HG02943 (cell line): ENCODE measurements at regions not wholly inside any gene's neighbourhood (a gene's known extent, or its start where the extent isn't known, plus 50 kb on each side); places are given as distances from the start of the nearest gene placed in this dataset.
"Not testable (repeated sequence)": the region's sequence is repeated elsewhere in the genome, so short reads cannot be mapped to it uniquely, and the experiment has no call there.

ENCODE experiments used
- ATAC-seq: cut with Tn5 transposase; IDR thresholded peaks from one replicate; pipeline ENCODE4 v1.9.1; 2021; ENCODE audit warnings: mild to moderate bottlenecking, low read depth, moderate library complexity; ENCODE audit not compliant: unreplicated experiment

- ATAC-seq, result no peak
Observed at GRCh38 chr1:195721210-195721971, 886.8 kb downstream of the KCNT2 start.

GRCh38 chr1:195717651-195718050 lies 890.6 kb downstream of the KCNT2 start:
- ATAC-seq, result no peak

GRCh38 chr1:195715652-195716051 lies 892.6 kb downstream of the KCNT2 start:
- ATAC-seq, result no peak

- no peak for ATAC-seq
Observed at GRCh38 chr1:195714248-195714647, 894.0 kb downstream of the KCNT2 start.

GRCh38 chr1:195709821-195710220 lies 898.4 kb downstream of the KCNT2 start:
- no peak for ATAC-seq

GRCh38 chr1:195704028-195704427 lies 904.2 kb downstream of the KCNT2 start:
- ATAC-seq, result no peak

- no peak for ATAC-seq
Observed at GRCh38 chr1:195701149-195701548, 907.1 kb downstream of the KCNT2 start.

GRCh38 chr1:195697130-195697529 lies 911.1 kb downstream of the KCNT2 start:
- ATAC-seq, result peak; percentile 97

- no peak for ATAC-seq
Observed at GRCh38 chr1:195686764-195687163, 921.5 kb downstream of the KCNT2 start.

- ATAC-seq, result no peak
Observed at GRCh38 chr1:195664628-195665027, 943.6 kb downstream of the KCNT2 start.

GRCh38 chr1:195663549-195664280 lies 944.5 kb downstream of the KCNT2 start:
- no peak for ATAC-seq

GRCh38 chr1:195656780-195657179 lies 951.5 kb downstream of the KCNT2 start:
- ATAC-seq, result no peak

- ATAC-seq, result not testable (repeated sequence)
Observed at GRCh38 chr1:195648875-195649274, 959.4 kb downstream of the KCNT2 start.

GRCh38 chr1:195637539-195637938 lies 970.7 kb downstream of the KCNT2 start:
- no peak for ATAC-seq

GRCh38 chr1:195618287-195618686 lies 990.0 kb downstream of the KCNT2 start:
- no peak for ATAC-seq

- ATAC-seq, result no peak
Observed at GRCh38 chr1:195617106-195617505, 991.1 kb downstream of the KCNT2 start.

- ATAC-seq, result no peak
Observed at GRCh38 chr1:195608883-195609282, 999.4 kb downstream of the KCNT2 start.

GRCh38 chr1:195606483-195606882 lies 1001.8 kb downstream of the KCNT2 start:
- no peak for ATAC-seq

GRCh38 chr1:195604287-195604686 lies 1004.0 kb downstream of the KCNT2 start:
- no peak for ATAC-seq

- ATAC-seq, result no peak
Observed at GRCh38 chr1:195597891-195598290, 1010.3 kb downstream of the KCNT2 start.

GRCh38 chr1:195594773-195595172 lies 1013.5 kb downstream of the KCNT2 start:
- no peak for ATAC-seq

- ATAC-seq, result no peak
Observed at GRCh38 chr1:195594322-195594721, 1013.9 kb downstream of the KCNT2 start.
